Left hindlimb (tissue), 1 donor: ENCODE measurements at regions not wholly inside any gene's neighbourhood (a gene's known extent, or its start where the extent isn't known, plus 50 kb on each side); places are given as distances from the start of the nearest gene placed in this dataset.

Experiments used
- DNase-seq: peaks from one replicate; pipeline ENCODE4 v3.0.0-alpha.2; 2018

DNA sequence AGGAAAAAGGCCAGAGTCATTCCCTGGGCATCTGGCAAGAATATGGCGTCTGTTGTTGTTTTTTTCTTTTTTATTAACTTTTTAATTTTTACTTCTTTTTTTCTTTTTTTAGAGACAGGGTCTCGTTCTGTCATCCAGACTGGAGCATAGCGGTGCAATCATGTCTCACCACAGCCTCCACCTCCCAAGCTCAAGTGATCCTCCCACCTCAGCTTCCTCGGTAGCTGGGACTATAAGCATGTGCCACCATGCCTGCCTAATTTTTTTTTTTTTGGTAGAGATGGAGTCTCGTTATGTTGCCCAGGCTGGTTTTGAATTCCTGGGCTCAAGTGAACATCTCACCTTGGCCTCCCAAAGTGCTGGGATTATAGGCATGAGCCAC lies 54.0 kb upstream of the PRDM11 start:
- no peak for DNase-seq

DNA sequence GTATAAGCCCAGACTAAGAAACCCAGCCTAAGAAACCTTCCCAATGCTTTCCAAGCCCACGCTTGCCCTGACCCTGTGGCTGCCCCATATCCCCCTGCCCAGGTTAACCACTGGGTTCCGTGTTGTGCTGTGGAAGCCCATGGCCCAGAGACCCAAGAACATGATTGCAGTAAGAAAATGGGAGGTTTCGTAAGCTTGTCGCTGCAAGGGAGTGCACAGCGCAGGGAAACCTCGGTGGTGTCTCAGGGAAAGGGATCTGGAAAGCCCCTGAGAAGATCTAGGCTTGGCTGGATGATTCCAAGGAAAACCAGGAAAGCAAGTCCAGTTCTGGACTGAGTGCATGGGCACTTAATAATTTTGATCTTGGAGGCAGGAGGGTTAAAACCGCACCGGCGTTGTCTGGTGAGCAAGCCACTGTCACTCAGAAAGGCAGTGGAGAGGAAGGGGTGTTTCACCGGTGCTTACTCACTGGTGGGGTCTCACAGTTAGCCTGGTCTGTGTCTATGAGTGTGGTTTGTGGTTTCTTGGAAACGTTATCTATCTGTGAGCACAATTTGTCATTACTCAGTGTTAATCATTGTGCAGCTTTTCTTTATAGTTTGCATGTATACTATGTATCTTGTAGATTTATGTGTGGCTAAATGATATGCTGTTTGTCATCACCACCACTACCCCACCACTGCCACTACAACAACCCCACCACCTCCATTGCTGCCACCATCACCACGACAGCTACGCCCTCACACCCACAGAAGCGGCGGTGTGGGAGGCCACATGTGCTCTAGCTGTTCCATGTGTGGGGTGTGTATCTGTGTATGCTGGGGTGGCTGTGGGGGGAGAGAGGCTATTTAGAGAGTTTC lies 53.3 kb upstream of the PRDM11 start:
- DNase-seq, result no peak

- DNase-seq, result no peak
Observed at GRCh38 chr11:45093761-45094455, 52.5 kb upstream of the PRDM11 start.

- DNase-seq, result no peak
Observed at GRCh38 chr11:45094958-45095690, 51.3 kb upstream of the PRDM11 start.

DNA sequence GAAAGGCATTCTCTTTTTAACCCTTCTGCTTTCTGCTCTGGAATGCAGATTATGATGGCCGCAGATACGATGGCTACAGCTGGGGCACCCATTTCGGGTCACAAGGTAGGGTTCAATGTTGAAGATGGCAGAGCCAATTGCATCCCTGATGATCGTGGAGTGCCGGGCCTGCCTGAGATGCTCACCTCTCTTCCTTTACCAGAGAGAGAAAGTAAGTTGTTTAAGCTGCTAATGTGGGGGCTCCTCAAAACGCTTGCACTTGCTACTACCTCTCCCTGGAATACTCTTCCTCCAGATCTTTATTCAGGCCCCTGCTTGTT lies 50.8 kb upstream of the PRDM11 start:
- no peak for DNase-seq

GRCh38 chr11:45096636-45097035 lies 49.8 kb upstream of the PRDM11 start:
- no peak for DNase-seq
